ENCODE measurements at regions not wholly inside any gene's neighbourhood (a gene's known extent, or its start where the extent isn't known, plus 50 kb on each side); places are given as distances from the start of the nearest gene placed in this dataset.

DNA sequence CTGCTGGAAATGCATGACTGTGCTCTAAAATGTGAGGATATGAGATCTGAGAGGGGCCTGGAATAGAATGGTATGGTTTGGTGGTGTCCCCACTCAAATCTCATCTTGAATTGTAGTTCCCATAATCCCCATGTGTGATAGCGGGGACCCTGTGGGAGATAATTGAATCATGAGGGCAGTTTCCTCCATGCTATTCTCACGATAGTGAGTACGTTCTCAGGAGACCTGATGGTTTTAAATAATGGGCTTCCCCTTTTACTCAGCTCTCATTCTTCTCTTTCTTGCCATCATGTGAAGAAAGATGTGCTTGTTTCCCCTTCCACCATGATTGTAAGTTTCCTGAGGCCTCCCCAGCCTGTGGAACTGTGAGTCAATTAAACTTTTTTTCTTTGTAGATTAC is 133.6 kb upstream of the ADAMTS16 start:
- TF ChIP-seq, protein P1, sequence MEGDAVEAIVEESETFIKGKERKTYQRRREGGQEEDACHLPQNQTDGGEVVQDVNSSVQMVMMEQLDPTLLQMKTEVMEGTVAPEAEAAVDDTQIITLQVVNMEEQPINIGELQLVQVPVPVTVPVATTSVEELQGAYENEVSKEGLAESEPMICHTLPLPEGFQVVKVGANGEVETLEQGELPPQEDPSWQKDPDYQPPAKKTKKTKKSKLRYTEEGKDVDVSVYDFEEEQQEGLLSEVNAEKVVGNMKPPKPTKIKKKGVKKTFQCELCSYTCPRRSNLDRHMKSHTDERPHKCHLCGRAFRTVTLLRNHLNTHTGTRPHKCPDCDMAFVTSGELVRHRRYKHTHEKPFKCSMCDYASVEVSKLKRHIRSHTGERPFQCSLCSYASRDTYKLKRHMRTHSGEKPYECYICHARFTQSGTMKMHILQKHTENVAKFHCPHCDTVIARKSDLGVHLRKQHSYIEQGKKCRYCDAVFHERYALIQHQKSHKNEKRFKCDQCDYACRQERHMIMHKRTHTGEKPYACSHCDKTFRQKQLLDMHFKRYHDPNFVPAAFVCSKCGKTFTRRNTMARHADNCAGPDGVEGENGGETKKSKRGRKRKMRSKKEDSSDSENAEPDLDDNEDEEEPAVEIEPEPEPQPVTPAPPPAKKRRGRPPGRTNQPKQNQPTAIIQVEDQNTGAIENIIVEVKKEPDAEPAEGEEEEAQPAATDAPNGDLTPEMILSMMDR (IDR thresholded peaks at IDR 0.05) = no peak
- H3K27me3 ChIP-seq = no peaks in the 10 kb centered on the region
- 70 to 86% methylated on average over 3 of the region's 3 CpGs for WGBS, 2 donors
- H3K4me1 ChIP-seq = no peaks in the 10 kb centered on the region
- no peaks in the 10 kb centered on the region for H3K36me3 ChIP-seq
- FAIRE-seq = no peak
- DNase-seq = no peak
- H3K9me3 ChIP-seq = no peaks in the 10 kb centered on the region
- no peak overlapping the region for H3K27ac ChIP-seq
- intact Hi-C loops (cut with DNase I) = no loop called here
- ATAC-seq = no peak
- no peak overlapping the region for H3K4me3 ChIP-seq

DNA sequence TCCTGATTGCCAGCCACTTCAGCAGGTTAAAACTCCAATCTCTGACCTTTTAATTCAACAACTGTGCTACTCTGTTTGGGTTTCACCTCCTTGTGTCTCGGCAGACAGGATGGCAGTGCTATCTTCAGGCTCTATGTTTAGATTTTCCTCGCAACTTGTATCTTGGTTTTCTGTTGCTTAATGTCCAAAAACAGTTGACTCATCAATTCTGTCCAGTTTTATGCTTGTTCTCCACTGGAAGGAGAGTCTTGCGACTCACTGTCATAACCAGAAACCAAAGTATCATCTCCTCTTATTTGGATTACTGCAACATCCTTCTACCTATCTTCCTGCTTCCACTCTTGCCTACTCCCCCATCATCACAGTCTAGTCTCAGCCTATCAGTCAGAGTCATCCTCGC is 130.9 kb upstream of the ADAMTS16 start:
- no peaks in the 10 kb centered on the region for H3K9me3 ChIP-seq
- FAIRE-seq (no peak), DNase-seq (no peak), ATAC-seq (no peak)
- H3K27ac ChIP-seq = no peak overlapping the region
- intact Hi-C loops (cut with DNase I) = no loop called here
- TF ChIP-seq, protein P1 (IDR thresholded peaks at IDR 0.05) = no peak
- WGBS, 2 donors = 70 to 80% methylated on average over 4 of the region's 4 CpGs
- no peak overlapping the region for H3K4me3 ChIP-seq
- H3K36me3 ChIP-seq = no peaks in the 10 kb centered on the region
- H3K27me3 ChIP-seq = no peaks in the 10 kb centered on the region
- H3K4me1 ChIP-seq = no peaks in the 10 kb centered on the region

DNA sequence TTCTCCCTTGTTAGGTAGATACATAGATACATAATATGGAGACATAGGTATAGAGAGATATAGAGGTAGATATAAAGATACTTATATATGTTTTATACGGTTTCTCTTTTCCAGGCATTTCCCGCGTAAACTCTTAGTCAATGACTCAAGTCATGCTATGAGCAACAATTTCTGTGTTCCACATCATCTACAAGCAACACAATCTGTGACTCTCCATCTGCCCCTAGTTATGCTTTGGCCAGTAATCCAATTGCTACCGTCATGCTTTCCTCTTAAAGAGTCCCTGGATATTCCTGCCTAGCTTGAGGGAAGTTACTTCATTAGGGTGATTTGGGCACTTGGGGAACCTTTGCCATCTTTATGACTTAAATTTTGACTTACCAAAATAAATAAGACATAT is 129.0 kb upstream of the ADAMTS16 start:
- 77 to 92% methylated on average over 4 of the region's 4 CpGs for WGBS, 2 donors
- FAIRE-seq = no peak
- no peak for DNase-seq
- no peak for ATAC-seq
- Histone ChIP-seq H3K9me3 (no peaks in the 10 kb centered on the region), H3K36me3 (no peaks in the 10 kb centered on the region), H3K4me1 (no peaks in the 10 kb centered on the region), H3K4me3 (no peak overlapping the region), H3K27me3 (no peaks in the 10 kb centered on the region), H3K27ac (no peak overlapping the region)
- intact Hi-C loops (cut with DNase I) = no loop called here
- TF ChIP-seq, protein P1 (IDR thresholded peaks at IDR 0.05) = no peak

DNA sequence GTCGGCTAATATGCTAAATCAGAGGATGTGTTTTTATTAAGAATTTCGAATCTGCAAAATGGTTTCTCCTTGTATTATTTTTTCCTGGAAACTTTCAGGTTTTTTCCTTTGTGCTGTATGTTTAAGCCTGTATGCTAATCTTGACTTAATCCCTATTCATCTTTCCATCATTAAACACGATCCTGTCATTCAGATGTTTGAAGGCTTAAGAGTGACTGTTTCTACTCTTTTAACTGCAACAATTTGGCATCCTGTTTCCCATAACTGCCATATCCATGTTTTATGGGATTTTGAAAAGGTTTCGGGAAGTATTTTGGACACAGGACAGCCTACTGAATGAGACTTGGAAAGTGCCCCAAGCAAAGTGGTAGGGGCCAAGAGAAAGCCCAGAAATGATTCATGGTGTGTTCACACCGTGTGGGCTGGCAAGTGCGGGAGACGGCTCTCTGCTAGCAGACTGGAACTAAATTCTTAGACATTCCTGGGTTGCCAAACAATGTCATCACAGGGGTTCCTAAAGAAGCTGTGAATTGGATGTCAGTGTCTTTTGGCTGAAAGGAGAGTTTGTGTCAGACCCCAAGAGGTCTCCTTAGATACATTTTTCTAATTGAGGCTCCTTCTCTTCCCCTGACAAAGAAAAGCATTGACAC is 125.4 kb upstream of the ADAMTS16 start:
- WGBS, 2 donors = 44 to 51% methylated on average over 7 of the region's 7 CpGs
- Histone ChIP-seq H3K36me3 (no peaks in the 10 kb centered on the region), H3K27me3 (no peaks in the 10 kb centered on the region), H3K4me1 (no peaks in the 10 kb centered on the region), H3K4me3 (no peak overlapping the region), H3K9me3 (no peaks in the 10 kb centered on the region), H3K27ac (no peak overlapping the region)
- no peak for FAIRE-seq
- no peak for DNase-seq
- intact Hi-C loops (cut with DNase I) = no loop called here
- TF ChIP-seq, protein P1 (IDR thresholded peaks at IDR 0.05) = no peak
- ATAC-seq = peak in 1 of 4 donors; percentile 62

DNA sequence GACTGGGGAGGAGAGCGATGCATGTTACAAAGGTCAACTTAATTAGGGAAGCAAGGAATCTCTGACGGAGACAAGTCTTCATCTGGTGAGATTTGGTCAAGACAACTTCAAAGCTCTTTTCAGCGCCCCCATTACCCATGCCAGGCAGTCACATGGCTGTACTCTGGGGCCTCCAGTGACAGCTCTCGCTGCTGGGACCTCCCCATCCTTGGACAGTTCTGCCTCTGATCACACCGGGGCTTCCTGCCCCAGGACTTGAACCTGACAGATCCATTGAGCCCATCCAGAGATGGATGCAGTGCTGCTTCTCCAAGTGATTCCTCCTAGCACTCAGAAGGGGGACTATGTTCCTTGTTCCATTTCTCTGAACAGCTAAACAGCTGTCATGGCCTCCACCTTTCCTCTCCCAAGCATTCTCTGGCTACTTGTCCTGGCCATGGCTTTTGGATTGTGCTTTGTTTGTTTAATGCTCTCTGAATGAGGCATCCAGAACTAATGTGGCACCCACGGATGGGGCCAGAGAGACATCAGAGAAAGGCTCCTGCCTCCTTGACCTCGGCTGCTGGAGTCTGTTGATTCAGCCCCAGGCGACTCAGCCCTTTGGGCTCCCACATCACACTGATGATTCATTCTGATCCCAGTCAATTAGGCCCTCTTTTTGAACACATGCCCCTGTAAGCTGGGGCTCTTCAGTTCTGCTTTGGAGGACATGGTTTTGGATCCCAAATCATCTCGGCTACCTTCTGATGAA is 122.1 kb upstream of the ADAMTS16 start:
- no peaks in the 10 kb centered on the region for H3K9me3 ChIP-seq
- H3K27ac ChIP-seq = no peak overlapping the region
- peaks cover 0 to 1% (median 0%) of the 10 kb centered on the region in 4 donors for H3K27me3 ChIP-seq
- intact Hi-C loops (cut with DNase I) = no loop called here
- peak in 1 of 4 donors; percentile 25 for ATAC-seq
- TF ChIP-seq, protein P1 (IDR thresholded peaks at IDR 0.05) = no peak
- H3K4me1 ChIP-seq = no peaks in the 10 kb centered on the region
- no peak overlapping the region for H3K4me3 ChIP-seq
- no peaks in the 10 kb centered on the region for H3K36me3 ChIP-seq
- 60 to 64% methylated on average over 9 of the region's 9 CpGs for whole genome bisulfite sequencing, 2 donors
- DNase-seq = no peak
- no peak for FAIRE-seq

Measured in pancreas (tissue), 10 donors.